NCI-H2081 treated with DMSO at 0.1 percent for 48 hours (cell line): ENCODE measurements at regions not wholly inside any gene's neighbourhood (a gene's known extent, or its start where the extent isn't known, plus 50 kb on each side); places are given as distances from the start of the nearest gene placed in this dataset.
"Not testable (repeated sequence)": the region's sequence is repeated elsewhere in the genome, so short reads cannot be mapped to it uniquely, and the experiment has no call there.

Experiments
- DNase-seq: peaks from one replicate; lab custom pipeline; 2025; lab: John Stamatoyannopoulos, UW

- DNase-seq: no peak
Observed at GRCh38 chr4:84019626-84020025, 479.5 kb downstream of the NKX6-1 start.

GRCh38 chr4:84003046-84003445, 467.1 kb downstream of the GPAT3 start:
- DNase-seq: no peak

GRCh38 chr4:84001876-84002569, 466.1 kb downstream of the GPAT3 start:
- DNase-seq: no peak

- no peak for DNase-seq
Observed at GRCh38 chr4:83996254-83996653, 460.3 kb downstream of the GPAT3 start.

GRCh38 chr4:83993774-83994173, 457.9 kb downstream of the GPAT3 start:
- DNase-seq: no peak

DNA sequence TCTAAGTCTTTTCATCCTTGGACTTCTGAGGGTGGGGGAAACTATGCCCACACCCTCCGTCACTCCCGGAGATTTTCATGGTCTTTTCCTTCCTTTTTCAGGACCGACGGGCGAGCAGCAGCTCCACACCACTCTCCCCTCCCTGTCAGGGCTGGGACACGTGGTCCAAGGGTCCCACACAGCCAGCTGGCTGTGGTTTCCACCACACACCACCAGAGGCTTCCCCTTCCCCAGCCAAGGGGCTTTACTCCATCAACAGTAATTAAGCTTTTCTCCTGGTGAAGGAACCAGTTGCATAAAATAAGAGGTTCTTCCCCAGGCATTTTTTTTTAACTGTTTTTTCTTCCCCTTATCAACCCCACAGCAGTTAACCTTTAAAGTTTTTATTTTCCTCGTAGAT, 453.9 kb downstream of the GPAT3 start:
- DNase-seq: no peak

DNA sequence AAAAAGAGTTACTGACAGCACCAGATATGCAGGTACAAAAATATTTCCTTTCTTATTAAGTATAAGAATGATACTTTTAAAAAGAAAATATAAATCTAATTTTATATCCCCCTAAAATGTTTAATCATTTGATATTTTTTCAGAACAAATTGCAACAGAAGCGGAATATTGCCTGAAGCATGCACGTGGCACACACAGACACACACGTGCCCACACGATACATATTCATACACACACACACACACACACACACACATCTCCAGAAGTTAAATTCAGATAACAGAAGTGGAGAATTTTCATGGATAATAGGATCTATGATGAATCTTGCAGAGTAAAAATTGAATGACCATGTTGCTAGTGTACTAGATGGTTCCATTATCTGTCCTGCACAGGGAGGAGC, 445.2 kb downstream of the GPAT3 start:
- no peak for DNase-seq

DNA sequence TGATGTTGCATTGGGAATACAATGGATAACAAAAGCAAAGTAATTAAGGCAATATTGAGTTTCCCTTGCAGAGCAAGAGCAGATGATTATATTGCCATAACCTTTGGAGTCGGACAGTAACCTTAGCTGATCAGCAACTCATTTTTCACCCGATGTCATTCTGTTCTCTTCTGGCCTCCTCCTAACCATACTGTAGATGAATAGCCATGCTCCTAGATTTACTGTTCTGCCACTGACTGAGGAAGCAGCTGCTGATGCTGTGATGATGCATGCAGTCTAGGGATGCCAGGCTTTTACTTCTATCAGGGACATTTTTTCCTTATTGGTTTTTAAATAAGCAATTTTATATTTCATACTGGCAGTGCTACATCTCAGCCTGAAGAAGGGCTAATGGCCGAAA, 443.9 kb downstream of the GPAT3 start:
- no peak for DNase-seq

GRCh38 chr4:83974111-83974780, 438.3 kb downstream of the GPAT3 start:
- DNase-seq: no peak

DNA sequence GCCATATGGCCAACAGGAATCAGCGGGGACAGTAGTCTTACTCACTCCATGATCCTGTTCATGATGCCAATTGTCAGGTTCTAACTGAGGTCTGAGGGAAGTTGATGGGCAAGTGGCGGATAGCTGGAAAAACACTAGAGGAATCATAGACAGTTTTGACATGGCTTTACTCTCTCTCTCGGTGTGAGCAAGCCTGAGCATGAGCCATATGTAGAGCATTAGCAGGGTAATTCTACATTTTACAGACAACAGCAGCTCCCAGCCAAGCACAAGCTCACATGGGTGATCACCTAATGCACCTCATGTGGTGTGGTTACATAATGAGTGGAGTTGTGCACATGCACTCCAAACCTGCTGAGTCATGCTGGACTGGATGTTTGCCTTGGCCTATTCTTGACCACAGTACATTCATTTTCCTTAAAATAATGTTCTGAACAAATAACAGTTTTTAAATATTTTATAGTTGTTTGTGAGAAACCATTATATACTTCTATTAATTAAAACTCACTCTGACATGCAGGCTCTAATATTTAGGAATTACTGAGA, 429.2 kb downstream of the GPAT3 start:
- no peak for DNase-seq

- no peak for DNase-seq
Observed at GRCh38 chr4:83962492-83962891, 426.6 kb downstream of the GPAT3 start.

DNA sequence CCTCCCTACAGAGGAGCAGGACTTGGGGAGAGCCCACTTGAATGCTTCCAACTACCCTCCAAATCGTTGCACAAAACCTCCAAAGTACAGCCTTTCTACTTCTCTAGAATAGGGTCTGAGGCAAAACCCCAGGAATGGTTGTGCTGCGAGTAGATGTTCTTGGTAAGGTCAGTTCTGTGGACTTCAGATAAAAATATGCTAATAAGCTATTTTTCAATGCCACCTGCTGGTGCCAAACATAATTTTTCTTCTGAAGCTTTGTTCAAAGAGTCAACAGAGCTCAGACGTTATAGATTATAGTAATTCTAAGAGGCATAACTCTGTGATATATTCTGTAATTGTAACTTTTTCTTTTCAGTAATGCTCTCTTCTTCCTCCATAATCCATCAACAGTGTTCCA, 425.7 kb downstream of the GPAT3 start:
- DNase-seq: no peak

- no peak for DNase-seq
Observed at GRCh38 chr4:83959160-83959559, 423.3 kb downstream of the GPAT3 start.

GRCh38 chr4:83947830-83948193, 411.9 kb downstream of the GPAT3 start:
- DNase-seq: no peak

DNA sequence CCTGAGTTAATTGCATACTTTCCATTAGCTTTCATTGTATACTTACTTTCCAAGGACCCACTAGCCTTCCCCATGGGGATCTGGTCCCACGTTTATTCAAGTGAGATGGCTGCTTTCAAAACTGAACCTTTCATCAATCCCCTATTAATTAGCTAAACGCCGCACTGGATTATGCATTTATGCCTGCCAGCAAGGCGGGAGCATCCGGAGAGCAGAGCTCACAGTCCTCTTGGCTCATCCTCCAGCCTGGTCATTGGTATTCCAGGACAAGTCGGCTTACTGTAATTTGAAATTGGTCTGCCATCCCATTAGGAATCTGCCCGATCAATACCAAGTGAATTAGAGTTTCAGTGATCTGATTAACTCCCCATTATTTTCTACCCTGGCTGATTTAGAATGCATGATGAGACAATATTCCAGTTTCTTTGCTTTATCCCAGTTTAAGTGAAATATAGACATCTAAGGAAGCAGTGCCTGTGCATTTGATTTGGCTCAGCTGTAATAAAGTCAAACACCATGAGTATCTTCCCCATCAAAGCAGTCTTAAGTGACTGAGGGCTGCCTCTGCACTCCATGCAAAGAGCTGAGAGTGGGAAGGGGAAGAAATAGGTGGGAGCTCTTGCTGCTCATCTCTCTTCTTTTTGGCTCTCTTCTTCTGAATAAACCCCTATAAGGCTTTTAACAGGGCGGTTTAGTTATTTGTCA, 411.4 kb downstream of the GPAT3 start:
- no peak for DNase-seq

- DNase-seq: not testable (repeated sequence)
Observed at GRCh38 chr4:83943691-83944090, 407.8 kb downstream of the GPAT3 start.

- no peak for DNase-seq
Observed at GRCh38 chr4:83932750-83933391, 397.0 kb downstream of the GPAT3 start.

- no peak for DNase-seq
Observed at GRCh38 chr4:83931659-83932438, 395.9 kb downstream of the GPAT3 start.

- DNase-seq: no peak
Observed at GRCh38 chr4:83929550-83929949, 393.6 kb downstream of the GPAT3 start.

GRCh38 chr4:83926950-83927349, 391.0 kb downstream of the GPAT3 start:
- no peak for DNase-seq

DNA sequence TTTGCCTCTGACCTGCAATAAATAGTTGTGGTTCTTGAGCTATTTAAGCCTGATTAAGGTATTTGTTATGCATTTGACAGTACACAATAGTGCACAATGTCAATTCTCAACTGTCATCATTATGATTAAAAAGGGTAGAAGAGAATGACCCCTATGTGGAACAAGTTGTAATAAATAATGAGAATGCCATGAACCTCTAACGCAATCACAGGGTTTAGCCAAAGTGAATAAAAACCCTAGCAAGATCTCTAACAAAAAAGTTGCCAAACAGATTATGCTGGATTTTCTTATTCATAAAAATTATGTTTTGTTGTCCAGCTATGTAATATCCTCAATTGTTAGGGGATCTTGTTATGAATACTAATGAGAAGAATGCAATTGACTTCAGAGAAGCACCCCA, 387.4 kb downstream of the GPAT3 start:
- no peak for DNase-seq

DNA sequence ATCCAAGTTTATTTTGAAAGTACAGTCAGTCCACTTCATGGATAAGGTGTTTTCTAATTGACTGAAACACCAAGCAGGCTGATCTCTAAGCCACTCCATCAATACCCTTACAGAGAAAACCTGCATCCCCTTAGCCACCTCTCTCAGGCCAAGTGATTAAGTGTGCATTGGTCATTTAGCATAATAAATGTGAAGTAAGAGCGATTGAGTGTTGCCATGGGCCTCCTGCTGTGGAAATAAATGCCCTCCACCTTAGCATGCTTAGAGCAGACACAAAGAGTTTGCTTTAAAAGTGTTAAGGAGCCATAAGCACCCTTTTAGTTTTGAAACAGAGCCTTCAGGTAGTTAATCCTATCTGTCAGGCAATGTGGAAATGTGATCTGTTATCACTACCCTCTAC, 386.5 kb downstream of the GPAT3 start:
- DNase-seq: no peak
